Type B pancreatic cell (in vitro differentiated cells): ENCODE measurements at regions not wholly inside any gene's neighbourhood (a gene's known extent, or its start where the extent isn't known, plus 50 kb on each side); places are given as distances from the start of the nearest gene placed in this dataset.

ENCODE experiments used
- DNase-seq: peaks from one replicate; pipeline ENCODE4 v3.0.0; 2021; ENCODE audit warnings: mixed read lengths; ENCODE audit not compliant: unreplicated experiment; ENCODE audit errors: extremely low spot score
- H3K27ac Mint-ChIP-seq: 2 replicates; pipeline ENCODE4 v1.8.0; 2021; ENCODE audit warnings: mild to moderate bottlenecking, mixed read lengths
- H3K27me3 Mint-ChIP-seq: 2 replicates; pipeline ENCODE4 v1.8.0; 2021; ENCODE audit warnings: mixed read lengths
- H3K36me3 Mint-ChIP-seq: 2 replicates; pipeline ENCODE4 v1.8.0; 2021; ENCODE audit warnings: mixed read lengths
- H3K4me1 Mint-ChIP-seq: one replicate; pipeline ENCODE4 v1.8.0; 2021; ENCODE audit warnings: mixed read lengths; ENCODE audit not compliant: unreplicated experiment
- H3K4me3 Mint-ChIP-seq: 2 replicates; pipeline ENCODE4 v1.8.0; 2021; ENCODE audit warnings: mild to moderate bottlenecking, mixed read lengths
- H3K9me3 Mint-ChIP-seq: 2 replicates; pipeline ENCODE4 v1.8.0; 2021; ENCODE audit warnings: mixed read lengths
- TF ChIP-seq, protein P1 (sequence below): fragments of 200-600 bp; sonication (generic); conservative IDR thresholded peaks from 2 replicates; pipeline ENCODE4 v1.5.0; 2021; ENCODE audit warnings: antibody characterized with exemption, mild to moderate bottlenecking

DNA sequence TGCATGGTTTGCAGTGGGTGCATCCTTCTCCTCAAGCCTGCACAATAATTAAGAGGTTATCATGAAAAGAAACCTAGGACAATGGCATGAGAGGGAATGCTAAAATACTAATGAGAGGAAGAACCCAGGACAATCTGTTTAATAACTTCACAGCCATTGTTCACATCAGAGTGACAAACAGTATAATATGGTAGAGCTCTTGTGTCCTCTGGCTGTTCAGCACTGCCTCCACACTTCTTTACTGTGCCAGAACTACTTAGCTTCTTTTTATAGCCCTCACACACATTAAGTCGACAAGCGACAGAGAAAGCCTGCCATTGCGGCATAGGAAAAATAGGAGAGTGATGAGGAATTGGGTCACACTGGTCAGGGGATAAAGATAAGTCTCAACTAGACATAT lies 65.0 kb upstream of the MEIS2 start:
- TF ChIP-seq, protein P1, sequence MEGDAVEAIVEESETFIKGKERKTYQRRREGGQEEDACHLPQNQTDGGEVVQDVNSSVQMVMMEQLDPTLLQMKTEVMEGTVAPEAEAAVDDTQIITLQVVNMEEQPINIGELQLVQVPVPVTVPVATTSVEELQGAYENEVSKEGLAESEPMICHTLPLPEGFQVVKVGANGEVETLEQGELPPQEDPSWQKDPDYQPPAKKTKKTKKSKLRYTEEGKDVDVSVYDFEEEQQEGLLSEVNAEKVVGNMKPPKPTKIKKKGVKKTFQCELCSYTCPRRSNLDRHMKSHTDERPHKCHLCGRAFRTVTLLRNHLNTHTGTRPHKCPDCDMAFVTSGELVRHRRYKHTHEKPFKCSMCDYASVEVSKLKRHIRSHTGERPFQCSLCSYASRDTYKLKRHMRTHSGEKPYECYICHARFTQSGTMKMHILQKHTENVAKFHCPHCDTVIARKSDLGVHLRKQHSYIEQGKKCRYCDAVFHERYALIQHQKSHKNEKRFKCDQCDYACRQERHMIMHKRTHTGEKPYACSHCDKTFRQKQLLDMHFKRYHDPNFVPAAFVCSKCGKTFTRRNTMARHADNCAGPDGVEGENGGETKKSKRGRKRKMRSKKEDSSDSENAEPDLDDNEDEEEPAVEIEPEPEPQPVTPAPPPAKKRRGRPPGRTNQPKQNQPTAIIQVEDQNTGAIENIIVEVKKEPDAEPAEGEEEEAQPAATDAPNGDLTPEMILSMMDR, result no peak
- H3K27ac Mint-ChIP-seq, result no peak overlapping the region
- H3K27me3 Mint-ChIP-seq, result no peaks in the 10 kb centered on the region
- DNase-seq, result no peak
- no peak overlapping the region for H3K4me3 Mint-ChIP-seq
- no peaks in the 10 kb centered on the region for H3K4me1 Mint-ChIP-seq
- H3K36me3 Mint-ChIP-seq, result no peaks in the 10 kb centered on the region
- H3K9me3 Mint-ChIP-seq, result no peaks in the 10 kb centered on the region

DNA sequence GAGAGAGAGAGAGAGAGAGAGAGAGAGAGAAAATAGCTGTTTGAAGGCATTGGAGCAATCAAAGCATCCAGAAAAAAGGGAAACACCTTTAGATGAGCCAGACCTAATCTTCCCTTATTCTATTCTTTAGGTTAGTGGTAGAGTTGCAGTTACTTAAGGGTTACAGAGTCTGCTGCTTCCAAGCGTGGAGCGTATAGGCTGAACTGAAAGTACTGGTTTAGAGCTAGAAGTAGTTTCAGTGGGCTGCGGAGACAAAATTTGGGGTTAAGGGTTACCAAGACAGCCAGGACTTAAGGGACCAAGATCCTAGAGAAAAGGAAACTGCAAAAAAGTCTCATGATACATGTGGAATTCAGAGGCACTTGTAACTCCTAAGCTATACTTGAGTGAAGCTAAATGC lies 66.1 kb upstream of the MEIS2 start:
- Mint-ChIP-seq H3K4me1 (no peaks in the 10 kb centered on the region), H3K36me3 (no peaks in the 10 kb centered on the region)
- TF ChIP-seq, protein P1, result no peak

DNA sequence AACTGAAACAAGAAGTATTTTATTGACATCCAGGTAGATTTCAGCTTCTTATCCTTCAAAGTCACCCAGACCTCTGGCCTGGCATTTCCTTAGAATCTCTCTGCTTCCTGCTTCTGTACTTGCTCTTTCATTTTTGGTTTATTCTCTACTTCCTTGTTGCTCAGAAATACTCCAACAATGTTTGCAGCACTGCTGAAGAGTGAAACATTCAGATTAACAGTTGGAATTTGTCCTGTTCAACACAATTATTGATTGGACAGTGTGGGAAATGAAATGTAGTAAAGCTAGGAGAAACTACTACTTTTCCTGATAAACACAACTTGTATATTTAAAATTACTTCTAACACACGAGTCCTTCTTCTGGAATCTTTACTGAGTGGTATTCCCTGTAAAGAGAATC lies 81.0 kb upstream of the MEIS2 start:
- H3K9me3 Mint-ChIP-seq, result peaks cover 8% of the 10 kb centered on the region
- no peak overlapping the region for H3K27ac Mint-ChIP-seq
- H3K36me3 Mint-ChIP-seq, result no peaks in the 10 kb centered on the region
- H3K4me3 Mint-ChIP-seq, result no peak overlapping the region
- no peak for DNase-seq
- TF ChIP-seq, protein P1, result no peak
- H3K27me3 Mint-ChIP-seq, result no peaks in the 10 kb centered on the region
- H3K4me1 Mint-ChIP-seq, result no peaks in the 10 kb centered on the region

More for the DNA sequence above, 66.1 kb upstream of the MEIS2 start:
- H3K27me3 Mint-ChIP-seq, result no peaks in the 10 kb centered on the region
- no peaks in the 10 kb centered on the region for H3K9me3 Mint-ChIP-seq
- DNase-seq, result no peak
- H3K4me3 Mint-ChIP-seq, result no peak overlapping the region
- H3K27ac Mint-ChIP-seq, result no peak overlapping the region

DNA sequence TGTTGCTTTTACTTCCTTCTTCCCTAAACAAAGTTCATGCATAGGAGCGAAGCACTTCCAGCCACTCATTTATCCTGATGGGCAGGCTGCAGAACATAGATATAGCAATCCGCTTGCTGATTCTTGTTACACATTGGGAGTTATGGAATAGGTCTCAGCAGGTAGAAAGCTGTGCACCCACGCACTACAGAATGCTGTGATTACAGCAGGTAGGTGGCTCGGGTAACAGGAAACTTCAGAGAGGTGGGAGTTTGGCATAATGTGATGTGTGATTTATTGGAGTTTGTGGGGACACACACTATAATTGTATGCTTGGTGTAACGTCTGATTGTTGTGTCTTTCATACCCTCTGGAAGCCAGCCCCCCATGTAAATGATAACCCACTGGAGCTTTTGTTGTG lies 99.2 kb upstream of the MEIS2 start:
- no peak for DNase-seq
- H3K4me1 Mint-ChIP-seq, result no peaks in the 10 kb centered on the region
- no peak overlapping the region for H3K27ac Mint-ChIP-seq
- H3K9me3 Mint-ChIP-seq, result no peaks in the 10 kb centered on the region
- H3K27me3 Mint-ChIP-seq, result peaks cover 9% of the 10 kb centered on the region
- H3K4me3 Mint-ChIP-seq, result no peak overlapping the region
- H3K36me3 Mint-ChIP-seq, result no peaks in the 10 kb centered on the region
- TF ChIP-seq, protein P1, result no peak

DNA sequence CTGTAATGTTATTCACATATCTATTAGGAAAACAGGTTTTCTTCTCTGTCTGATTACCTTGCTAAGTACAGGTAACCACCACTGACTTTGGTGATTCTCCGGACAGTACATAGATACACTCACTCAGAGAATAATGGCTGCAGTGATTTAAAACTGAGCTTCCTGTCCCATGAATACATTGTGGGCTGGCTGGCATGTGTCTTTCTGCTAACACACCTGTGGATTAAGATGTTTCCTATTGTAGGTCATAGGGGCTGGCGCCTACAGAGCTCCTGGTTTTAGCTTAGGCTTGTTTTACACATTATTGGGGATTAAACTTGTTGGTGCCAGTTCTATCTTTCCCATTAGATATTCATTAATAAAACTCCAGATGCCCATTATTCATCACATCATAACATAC lies 102.7 kb upstream of the MEIS2 start:
- Mint-ChIP-seq H3K4me1 (no peaks in the 10 kb centered on the region), H3K9me3 (no peaks in the 10 kb centered on the region), H3K27ac (no peak overlapping the region), H3K27me3 (peaks cover 10% of the 10 kb centered on the region), H3K36me3 (no peaks in the 10 kb centered on the region), H3K4me3 (no peak overlapping the region)
- no peak for DNase-seq
- TF ChIP-seq, protein P1, result no peak

DNA sequence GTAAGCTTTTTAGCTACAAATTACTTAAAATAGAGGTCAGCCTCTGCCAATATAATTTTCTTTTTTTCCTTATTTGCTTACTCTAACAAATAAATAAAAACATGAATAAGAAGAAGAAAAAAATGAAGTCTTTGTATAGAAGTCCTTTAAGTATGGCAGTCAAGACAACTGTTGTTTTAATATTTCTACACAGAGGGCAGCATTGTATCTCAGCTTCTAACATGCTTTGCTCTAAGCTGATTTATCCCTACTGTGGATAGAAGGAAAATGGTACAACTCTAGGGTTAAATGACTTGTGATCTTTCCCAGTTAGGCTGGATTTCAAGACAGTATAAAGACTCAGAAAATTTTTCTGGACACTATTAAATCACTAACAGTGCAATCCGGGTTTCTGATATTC lies 104.3 kb upstream of the MEIS2 start:
- peaks cover 15% of the 10 kb centered on the region for H3K27me3 Mint-ChIP-seq
- no peaks in the 10 kb centered on the region for H3K9me3 Mint-ChIP-seq
- no peak for DNase-seq

More for the DNA sequence above, 104.3 kb upstream of the MEIS2 start:
- TF ChIP-seq, protein P1, result peak; percentile 30
- Mint-ChIP-seq H3K27ac (no peak overlapping the region), H3K4me3 (no peak overlapping the region), H3K4me1 (no peaks in the 10 kb centered on the region), H3K36me3 (no peaks in the 10 kb centered on the region)
